Chondrocyte (in vitro differentiated cells): ENCODE measurements at regions not wholly inside any gene's neighbourhood (a gene's known extent, or its start where the extent isn't known, plus 50 kb on each side); places are given as distances from the start of the nearest gene placed in this dataset.

ENCODE experiments used
- DNase-seq: peaks from one replicate; pipeline ENCODE4 v3.0.0; 2021; ENCODE audit warnings: mixed read lengths, low spot score
- H3K27ac Mint-ChIP-seq: one replicate; pipeline ENCODE4 v1.8.0; 2021; ENCODE audit warnings: mild to moderate bottlenecking, moderate library complexity, mixed read lengths; ENCODE audit not compliant: unreplicated experiment
- H3K27me3 Mint-ChIP-seq: 2 replicates; pipeline ENCODE4 v1.8.0; 2021; ENCODE audit warnings: low read depth, mixed read lengths
- H3K36me3 Mint-ChIP-seq: 2 replicates; pipeline ENCODE4 v1.8.0; 2021; ENCODE audit warnings: low read depth, mixed read lengths
- H3K4me1 Mint-ChIP-seq: 2 replicates; pipeline ENCODE4 v1.8.0; 2021; ENCODE audit warnings: low read depth, mild to moderate bottlenecking, mixed read lengths
- H3K4me3 Mint-ChIP-seq: one replicate; pipeline ENCODE4 v1.8.0; 2021; ENCODE audit warnings: mild to moderate bottlenecking, moderate library complexity, mixed read lengths; ENCODE audit not compliant: unreplicated experiment
- H3K9me3 Mint-ChIP-seq: 2 replicates; pipeline ENCODE4 v1.8.0; 2021; ENCODE audit warnings: low read depth, mixed read lengths
- CTCF ChIP-seq: fragments of 200-600 bp; sonication (generic); IDR thresholded peaks from 2 replicates; pipeline ENCODE4 v1.5.0; 2021; ENCODE audit warnings: antibody characterized with exemption, mild to moderate bottlenecking, moderate library complexity

GRCh38 chr4:27930976-27931375, 1070.3 kb downstream of the STIM2 start:
- Mint-ChIP-seq H3K27ac (no peak overlapping the region), H3K27me3 (no peaks in the 10 kb centered on the region), H3K4me1 (peaks cover 8% of the 10 kb centered on the region), H3K4me3 (no peak overlapping the region), H3K36me3 (peaks cover 2% of the 10 kb centered on the region), H3K9me3 (no peaks in the 10 kb centered on the region)
- DNase-seq: no peak
- no peak for TF ChIP-seq CTCF

GRCh38 chr4:27931584-27931983, 1070.9 kb downstream of the STIM2 start:
- no peak overlapping the region for H3K27ac Mint-ChIP-seq
- peaks cover 2% of the 10 kb centered on the region for H3K36me3 Mint-ChIP-seq
- no peak for TF ChIP-seq CTCF
- H3K27me3 Mint-ChIP-seq: no peaks in the 10 kb centered on the region
- DNase-seq: no peak
- H3K4me3 Mint-ChIP-seq: no peak overlapping the region
- H3K4me1 Mint-ChIP-seq: peaks cover 8% of the 10 kb centered on the region
- H3K9me3 Mint-ChIP-seq: no peaks in the 10 kb centered on the region

GRCh38 chr4:27934871-27935270, 1074.2 kb downstream of the STIM2 start:
- peaks cover 8% of the 10 kb centered on the region for H3K4me1 Mint-ChIP-seq
- peaks cover 1% of the 10 kb centered on the region for H3K36me3 Mint-ChIP-seq
- no peaks in the 10 kb centered on the region for H3K9me3 Mint-ChIP-seq
- DNase-seq: no peak
- no peak for TF ChIP-seq CTCF
- no peaks in the 10 kb centered on the region for H3K27me3 Mint-ChIP-seq
- no peak overlapping the region for H3K27ac Mint-ChIP-seq
- no peak overlapping the region for H3K4me3 Mint-ChIP-seq

- no peak for DNase-seq
- TF ChIP-seq CTCF: no peak
- no peaks in the 10 kb centered on the region for H3K27me3 Mint-ChIP-seq
- peaks cover 6% of the 10 kb centered on the region for H3K9me3 Mint-ChIP-seq
- no peak overlapping the region for H3K27ac Mint-ChIP-seq
- H3K4me1 Mint-ChIP-seq: peaks cover 3% of the 10 kb centered on the region
- no peaks in the 10 kb centered on the region for H3K36me3 Mint-ChIP-seq
- H3K4me3 Mint-ChIP-seq: no peak overlapping the region
These were observed 1086.2 kb downstream of the STIM2 start for GRCh38 chr4:27946799-27947198.

DNA sequence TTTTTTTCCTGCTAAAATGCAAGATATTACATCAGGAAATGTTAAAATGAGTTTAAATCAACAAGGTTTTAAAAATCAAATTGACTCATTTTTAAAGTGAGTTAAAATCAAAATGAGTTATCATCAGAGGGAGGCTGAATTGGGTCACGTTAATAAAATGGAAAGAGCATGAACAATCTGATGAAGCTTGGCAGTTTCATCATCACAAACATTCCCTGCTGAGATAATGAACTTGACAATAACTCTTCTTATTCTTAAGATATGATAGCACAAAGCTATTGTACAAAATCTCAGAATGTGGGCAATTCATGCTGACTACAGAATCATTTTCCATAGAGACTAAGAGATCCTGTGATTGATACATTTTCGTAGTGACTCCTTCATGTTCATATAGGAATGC, 1086.7 kb downstream of the STIM2 start:
- no peak for TF ChIP-seq CTCF
- no peaks in the 10 kb centered on the region for H3K36me3 Mint-ChIP-seq
- H3K4me1 Mint-ChIP-seq: peaks cover 3% of the 10 kb centered on the region
- peaks cover 6% of the 10 kb centered on the region for H3K9me3 Mint-ChIP-seq
- no peak overlapping the region for H3K4me3 Mint-ChIP-seq
- no peaks in the 10 kb centered on the region for H3K27me3 Mint-ChIP-seq
- H3K27ac Mint-ChIP-seq: no peak overlapping the region
- no peak for DNase-seq
